ENCODE measurements at regions not wholly inside any gene's neighbourhood (a gene's known extent, or its start where the extent isn't known, plus 50 kb on each side); places are given as distances from the start of the nearest gene placed in this dataset.
"Not testable (repeated sequence)": the region's sequence is repeated elsewhere in the genome, so short reads cannot be mapped to it uniquely, and the experiment has no call there.

DNA sequence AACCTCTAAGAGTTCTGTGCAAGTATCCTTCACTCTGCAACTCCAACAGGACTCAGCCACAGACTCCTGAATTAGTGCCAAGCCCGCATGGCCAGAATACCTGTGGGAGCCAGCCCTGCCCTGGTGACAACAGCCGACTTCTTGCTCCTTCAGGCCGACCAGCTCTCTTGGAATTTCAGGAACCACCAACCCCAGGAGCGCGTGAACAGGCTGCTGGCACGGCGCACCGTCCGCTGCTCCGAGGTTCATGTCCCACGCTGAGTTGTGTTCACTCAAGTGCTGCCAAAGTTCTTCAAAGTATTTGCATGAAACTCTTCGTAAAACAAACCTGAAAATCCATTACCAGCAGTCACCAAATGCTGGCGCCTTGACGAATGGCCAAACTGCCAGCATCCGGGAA, 232.8 kb downstream of the NR2F1-AS1 start:
- TF ChIP-seq FOS (IDR thresholded peaks at IDR 0.05; ENCODE audit: borderline replicate concordance, insufficient read depth, low read length): no peak

DNA sequence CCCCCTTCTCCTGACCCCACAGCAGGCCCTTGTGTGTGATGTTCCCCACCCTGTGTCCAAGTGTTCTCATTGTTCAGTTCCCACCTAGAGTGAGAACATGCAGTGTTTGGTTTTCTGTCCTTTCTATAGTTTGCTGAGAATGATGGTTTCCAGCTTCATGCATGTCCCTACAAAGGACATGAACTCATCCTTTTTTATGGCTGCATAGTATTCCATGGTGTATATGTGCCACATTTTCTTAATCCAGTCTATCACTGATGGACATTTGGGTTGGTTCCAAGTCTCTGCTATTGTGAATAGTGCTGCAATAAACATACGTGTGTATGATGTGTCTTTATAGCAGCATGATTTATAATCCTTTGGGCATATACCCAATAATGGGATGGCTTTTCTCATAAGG, 234.2 kb downstream of the NR2F1-AS1 start:
- H3K79me2 ChIP-seq (ENCODE audit: control insufficient read depth, insufficient read depth, low read length); H2AFZ ChIP-seq (ENCODE audit: low read depth, low read length); H4K20me1 ChIP-seq (replicated peaks; ENCODE audit: control insufficient read depth, extremely low read depth, insufficient read depth, low read length); H3K9me3 ChIP-seq (replicated peaks; ENCODE audit: control insufficient read depth, insufficient read depth, low read length); H3K4me3 ChIP-seq (replicated peaks in 1 of 3; ENCODE audit: insufficient read depth in 1 of 3, low read depth in 1 of 3, low read length in 3 of 3); H3K4me1 ChIP-seq (ENCODE audit: control insufficient read depth, extremely low read depth, insufficient read depth, low read length); POLR2A ChIA-PET; DNase-seq (ENCODE audit: low read depth, low spot score); intact Hi-C loops (cut with micrococcal nuclease); dilution Hi-C loops (cut with MboI; ENCODE audit: extremely low pct_ligation_motif_present, low sequenced_read_pairs); H3K27ac ChIP-seq (ENCODE audit: insufficient read depth, low read depth, low read length); H3K9me1 ChIP-seq (replicated peaks; ENCODE audit: control insufficient read depth, extremely low read depth, insufficient read depth, low read length); H3K9ac ChIP-seq (replicated peaks; ENCODE audit: extremely low read depth, insufficient read depth, low read length); H3K36me3 ChIP-seq (ENCODE audit: control insufficient read depth in 2 of 2, extremely low read depth in 1 of 2, insufficient read depth in 2 of 2, low read length in 2 of 2); H3K4me2 ChIP-seq (ENCODE audit: insufficient read depth, low read length); CTCF ChIA-PET; BruUV-seq (replicated peaks); H3K27me3 ChIP-seq (ENCODE audit: control insufficient read depth in 2 of 2, insufficient read depth in 2 of 2, low read length in 2 of 2); FAIRE-seq: not testable (repeated sequence)

More for the DNA sequence above, 232.8 kb downstream of the NR2F1-AS1 start:
- DNase-seq (ENCODE audit: low read depth, low spot score) (no peak), FAIRE-seq (no peak)
- H3K9me3 ChIP-seq (replicated peaks; ENCODE audit: control insufficient read depth, insufficient read depth, low read length): no peaks in the 10 kb centered on the region
- H3K4me2 ChIP-seq (ENCODE audit: insufficient read depth, low read length): no peak overlapping the region
- no peaks in the 10 kb centered on the region for H3K79me2 ChIP-seq (ENCODE audit: control insufficient read depth, insufficient read depth, low read length)
- H4K20me1 ChIP-seq (replicated peaks; ENCODE audit: control insufficient read depth, extremely low read depth, insufficient read depth, low read length): no peaks in the 10 kb centered on the region
- no peak overlapping the region for H3K4me3 ChIP-seq (replicated peaks in 1 of 3; ENCODE audit: insufficient read depth in 1 of 3, low read depth in 1 of 3, low read length in 3 of 3)
- intact Hi-C loops (cut with micrococcal nuclease): loop anchor here (2.0 kb wide), 1 partner anchor 185 kb away; no protein-coding TSS in a partner anchor
- H3K9ac ChIP-seq (replicated peaks; ENCODE audit: extremely low read depth, insufficient read depth, low read length): no peak overlapping the region
- no peaks in the 10 kb centered on the region for H3K9me1 ChIP-seq (replicated peaks; ENCODE audit: control insufficient read depth, extremely low read depth, insufficient read depth, low read length)
- ChIA-PET CTCF (no interaction called here), POLR2A (no interaction called here)
- no peaks in the 10 kb centered on the region for H3K27me3 ChIP-seq (ENCODE audit: control insufficient read depth in 2 of 2, insufficient read depth in 2 of 2, low read length in 2 of 2)
- dilution Hi-C loops (cut with MboI; ENCODE audit: extremely low pct_ligation_motif_present, low sequenced_read_pairs): no loop called here
- no peak overlapping the region for H2AFZ ChIP-seq (ENCODE audit: low read depth, low read length)
- no peaks in the 10 kb centered on the region for H3K36me3 ChIP-seq (ENCODE audit: control insufficient read depth in 2 of 2, extremely low read depth in 1 of 2, insufficient read depth in 2 of 2, low read length in 2 of 2)
- no TSS peak for BruUV-seq (replicated peaks)
- no peak overlapping the region for H3K27ac ChIP-seq (ENCODE audit: insufficient read depth, low read depth, low read length)
- H3K4me1 ChIP-seq (ENCODE audit: control insufficient read depth, extremely low read depth, insufficient read depth, low read length): peaks cover 9% of the 10 kb centered on the region

DNA sequence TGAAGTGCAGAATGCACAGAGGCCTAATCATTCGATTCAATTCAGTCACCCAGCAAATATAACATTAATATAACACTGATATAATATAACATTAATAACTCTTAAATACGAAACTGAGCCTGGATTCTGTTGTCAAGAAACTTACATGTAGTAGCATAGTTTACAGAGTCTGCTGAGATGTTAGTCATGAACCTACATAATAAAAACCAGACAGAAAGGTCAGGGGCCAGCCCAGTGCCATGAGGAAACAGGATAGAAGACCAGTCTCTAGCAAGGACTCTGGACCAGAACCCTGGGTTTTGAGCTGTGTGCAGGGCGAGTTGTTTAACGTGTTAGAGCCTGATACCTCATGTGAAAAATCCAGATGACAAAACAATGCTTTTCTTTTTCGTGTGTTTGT, 234.7 kb downstream of the NR2F1-AS1 start:
- no peak for FAIRE-seq
- TF ChIP-seq, protein P1, sequence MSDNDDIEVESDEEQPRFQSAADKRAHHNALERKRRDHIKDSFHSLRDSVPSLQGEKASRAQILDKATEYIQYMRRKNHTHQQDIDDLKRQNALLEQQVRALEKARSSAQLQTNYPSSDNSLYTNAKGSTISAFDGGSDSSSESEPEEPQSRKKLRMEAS (IDR thresholded peaks at IDR 0.05; ENCODE audit: insufficient read depth, insufficient read length): no peak
- TF ChIP-seq CTCF (IDR thresholded peaks at IDR 0.05; ENCODE audit: extremely low read depth in 1 of 2, insufficient read depth in 1 of 2, low read depth in 1 of 2, low read length in 2 of 2) (no peak), MYC (IDR thresholded peaks at IDR 0.05; ENCODE audit: low read depth, low read length) (no peak), EZH2 (IDR thresholded peaks at IDR 0.05; ENCODE audit: borderline replicate concordance, low read depth, low read length, severe bottlenecking) (no peak), FOS (IDR thresholded peaks at IDR 0.05; ENCODE audit: borderline replicate concordance, insufficient read depth, low read length) (no peak), POLR2AphosphoS5 (IDR thresholded peaks at IDR 0.05; ENCODE audit: insufficient read depth, low read depth, low read length) (no peak), JUN (IDR thresholded peaks at IDR 0.05; ENCODE audit: borderline replicate concordance, insufficient read depth, insufficient read length, low read depth) (no peak), GATA2 (IDR thresholded peaks at IDR 0.05; ENCODE audit: insufficient read depth, insufficient read length, low read depth, low read length) (no peak), POLR2A (IDR thresholded peaks at IDR 0.05; ENCODE audit: low read depth, low read length) (no peak)

More for the DNA sequence above, 234.7 kb downstream of the NR2F1-AS1 start:
- ChIA-PET CTCF (no interaction called here), POLR2A (no interaction called here)
- Histone ChIP-seq H3K9me1 (replicated peaks; ENCODE audit: control insufficient read depth, extremely low read depth, insufficient read depth, low read length) (no peaks in the 10 kb centered on the region), H3K79me2 (ENCODE audit: control insufficient read depth, insufficient read depth, low read length) (no peaks in the 10 kb centered on the region), H3K27ac (ENCODE audit: insufficient read depth, low read depth, low read length) (no peak overlapping the region), H3K4me3 (replicated peaks in 1 of 3; ENCODE audit: insufficient read depth in 1 of 3, low read depth in 1 of 3, low read length in 3 of 3) (no peak overlapping the region), H3K9me3 (replicated peaks; ENCODE audit: control insufficient read depth, insufficient read depth, low read length) (no peaks in the 10 kb centered on the region), H3K36me3 (ENCODE audit: control insufficient read depth in 2 of 2, extremely low read depth in 1 of 2, insufficient read depth in 2 of 2, low read length in 2 of 2) (no peaks in the 10 kb centered on the region), H3K27me3 (ENCODE audit: control insufficient read depth in 2 of 2, insufficient read depth in 2 of 2, low read length in 2 of 2) (no peaks in the 10 kb centered on the region), H2AFZ (ENCODE audit: low read depth, low read length) (no peak overlapping the region), H3K4me2 (ENCODE audit: insufficient read depth, low read length) (no peak overlapping the region), H3K9ac (replicated peaks; ENCODE audit: extremely low read depth, insufficient read depth, low read length) (no peak overlapping the region), H3K4me1 (ENCODE audit: control insufficient read depth, extremely low read depth, insufficient read depth, low read length) (peaks cover 9% of the 10 kb centered on the region), H4K20me1 (replicated peaks; ENCODE audit: control insufficient read depth, extremely low read depth, insufficient read depth, low read length) (no peaks in the 10 kb centered on the region)
- intact Hi-C loops (cut with micrococcal nuclease) (no loop called here), dilution Hi-C loops (cut with MboI; ENCODE audit: extremely low pct_ligation_motif_present, low sequenced_read_pairs) (no loop called here)
- no peak for DNase-seq (ENCODE audit: low read depth, low spot score)
- no TSS peak for BruUV-seq (replicated peaks)

Measured in endothelial cell of umbilical vein (primary cell).